ENCODE measurements at regions not wholly inside any gene's neighbourhood (a gene's known extent, or its start where the extent isn't known, plus 50 kb on each side); places are given as distances from the start of the nearest gene placed in this dataset.

GRCh38 chr6:159479146-159479545 lies 213.9 kb downstream of the SOD2 start:
- no peak for DNase-seq (ENCODE audit: low read depth)

DNA sequence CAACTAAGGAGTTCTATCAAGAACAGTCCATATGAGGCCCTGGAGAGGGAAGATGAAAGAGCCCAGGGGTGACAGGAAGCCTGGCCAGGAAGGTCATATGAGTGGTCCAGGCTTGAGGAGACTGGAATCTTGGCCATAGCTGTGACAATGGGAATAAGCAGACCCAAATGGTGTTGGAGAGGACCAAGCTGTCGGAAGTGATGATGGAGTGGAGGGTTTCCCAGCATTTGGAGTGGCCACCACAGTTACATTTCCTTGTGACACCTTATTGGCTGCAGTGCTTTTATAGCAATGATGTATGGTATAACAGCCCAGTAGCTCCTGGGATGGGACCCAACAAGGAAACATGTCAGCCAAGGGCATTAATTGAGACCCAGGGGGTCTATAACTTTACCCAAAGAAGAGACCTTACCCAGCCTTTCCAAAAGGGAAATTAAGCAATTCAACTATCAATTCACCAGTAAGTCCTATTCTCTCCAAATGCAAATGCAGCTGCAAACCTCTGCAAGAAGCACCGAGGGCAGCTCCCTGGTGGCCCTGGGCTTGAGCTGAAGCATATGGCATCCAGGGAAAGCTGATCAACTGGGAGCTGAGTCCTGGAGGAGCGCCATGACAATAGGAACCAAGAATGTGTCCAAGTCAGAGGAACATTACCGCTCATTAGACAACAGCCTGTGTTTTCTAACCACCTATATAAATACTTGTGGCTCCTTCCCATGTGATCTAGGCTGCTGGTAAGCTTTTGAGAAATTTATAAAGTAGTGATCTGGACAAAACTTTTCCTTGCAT lies 219.4 kb downstream of the SOD2 start:
- no peak for DNase-seq (ENCODE audit: low read depth)

GRCh38 chr6:159470397-159470796 lies 222.6 kb downstream of the SOD2 start:
- DNase-seq (ENCODE audit: low read depth): no peak

DNA sequence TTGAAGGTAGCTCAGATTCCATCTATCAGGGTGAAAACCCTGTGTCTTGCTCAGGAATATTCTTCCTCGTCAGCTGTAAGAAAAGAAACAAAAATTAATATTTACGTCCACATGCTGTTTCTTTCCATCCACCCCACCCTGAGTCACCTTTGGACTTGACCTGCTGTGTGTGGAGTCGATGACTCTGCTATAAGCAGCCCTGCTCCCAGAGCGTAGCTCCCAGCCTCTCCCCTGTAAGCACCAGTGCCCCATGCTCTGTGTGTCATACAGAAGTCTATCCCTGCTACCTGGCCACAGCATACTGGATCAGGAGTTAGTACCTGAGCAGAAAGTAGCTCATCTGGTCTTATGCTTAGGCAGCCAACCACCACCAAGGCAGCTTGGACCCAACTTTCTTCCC lies 223.6 kb downstream of the SOD2 start:
- no peak for DNase-seq (ENCODE audit: low read depth)

DNA sequence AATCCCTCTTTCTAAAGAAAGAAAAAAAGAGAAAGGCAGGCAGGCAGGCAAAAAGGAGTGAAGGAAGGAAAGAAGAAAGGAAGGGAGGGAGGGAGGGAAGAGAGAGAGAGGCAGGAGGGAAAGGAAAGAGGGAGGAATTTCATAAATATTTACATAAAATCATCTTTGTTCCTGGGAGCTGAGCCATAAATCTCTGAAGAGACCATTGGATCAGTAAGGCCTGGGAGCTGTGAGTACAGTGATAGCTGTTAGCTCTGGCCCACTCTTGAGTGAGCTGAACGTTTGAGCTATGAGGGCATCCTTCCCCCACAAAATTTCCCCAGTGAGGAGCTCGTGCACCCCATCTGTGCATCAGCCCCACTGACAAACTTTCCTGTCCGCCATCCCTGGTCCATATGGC lies 224.0 kb downstream of the SOD2 start:
- DNase-seq (ENCODE audit: low read depth): no peak

DNA sequence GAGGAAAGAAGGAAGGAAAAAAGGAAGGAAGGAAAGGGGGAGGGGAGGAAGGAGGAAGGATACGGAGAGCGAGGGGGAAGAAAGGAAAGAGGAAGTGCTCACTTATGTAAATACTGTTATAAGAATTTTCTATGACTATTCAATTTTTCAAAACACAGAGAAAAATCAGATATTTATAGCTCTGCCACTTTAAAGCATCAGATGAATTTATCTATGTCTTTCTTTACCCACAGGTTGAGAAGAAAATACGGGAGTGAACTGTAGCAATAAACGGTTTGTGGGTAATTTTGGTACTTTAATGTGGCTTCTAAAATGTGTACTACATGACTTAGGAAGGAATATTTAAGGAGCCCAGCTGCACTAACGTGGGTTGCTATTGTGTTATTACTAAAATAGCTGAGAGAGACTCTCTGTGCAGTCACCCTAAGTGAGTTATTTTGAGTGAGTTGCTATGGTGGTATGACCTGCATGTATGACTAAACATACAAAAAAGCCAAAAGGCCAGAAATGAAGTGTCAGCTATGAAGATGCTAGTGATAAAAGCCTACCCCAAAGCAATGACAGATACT lies 225.5 kb downstream of the SOD2 start:
- DNase-seq (ENCODE audit: low read depth): peak; percentile 74

GRCh38 chr6:159466926-159467325 lies 226.1 kb downstream of the SOD2 start:
- no peak for DNase-seq (ENCODE audit: low read depth)

DNA sequence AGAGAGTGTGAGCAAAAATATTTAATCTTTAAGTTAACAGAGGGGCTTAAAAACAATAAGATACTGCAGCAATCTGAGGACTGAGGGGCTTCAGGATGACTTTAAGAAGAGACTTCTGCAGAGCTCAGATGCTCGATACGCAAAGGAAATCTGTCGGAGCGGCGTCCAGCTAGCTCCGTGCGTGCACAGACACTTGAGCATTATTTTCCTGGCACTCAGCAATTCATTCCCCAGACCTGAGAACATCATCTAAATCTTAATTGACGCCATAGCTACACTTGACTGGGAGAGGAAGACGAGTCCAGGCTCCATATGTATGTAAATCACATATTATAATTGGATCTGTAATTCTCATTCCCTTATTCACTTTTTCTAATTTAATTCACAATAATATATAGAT lies 228.2 kb downstream of the SOD2 start:
- DNase-seq (ENCODE audit: low read depth): no peak

GRCh38 chr6:159463119-159463829 lies 229.8 kb downstream of the SOD2 start:
- DNase-seq (ENCODE audit: low read depth): peak; percentile 18

GRCh38 chr6:159462431-159462830 lies 230.6 kb downstream of the SOD2 start:
- no peak for DNase-seq (ENCODE audit: low read depth)

DNA sequence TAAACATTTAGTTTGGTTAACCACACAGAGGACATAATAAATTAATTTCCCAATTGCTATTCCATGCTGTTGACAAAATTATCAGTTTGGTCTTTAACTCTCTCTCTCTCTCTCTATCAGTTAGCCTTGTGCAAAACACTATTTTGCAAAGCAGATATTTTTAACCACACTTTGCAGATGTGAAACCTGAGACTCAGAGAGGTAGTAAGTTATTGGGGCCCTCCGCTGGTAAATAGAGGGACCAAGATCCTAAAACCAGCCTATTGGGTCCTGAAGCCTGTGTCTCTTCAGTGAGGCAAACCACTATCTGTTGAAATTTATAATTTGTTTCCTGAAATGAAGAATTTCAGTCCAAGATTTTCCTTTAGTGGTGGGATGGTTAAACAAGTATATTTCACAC lies 231.0 kb downstream of the SOD2 start:
- DNase-seq (ENCODE audit: low read depth): no peak

- peak; percentile 44 for DNase-seq (ENCODE audit: low read depth)
Measured at GRCh38 chr6:159461266-159461665, 231.8 kb downstream of the SOD2 start.

- no peak for DNase-seq (ENCODE audit: low read depth)
Measured at GRCh38 chr6:159460476-159460875, 232.6 kb downstream of the SOD2 start.

- DNase-seq (ENCODE audit: low read depth): no peak
Measured at GRCh38 chr6:159456349-159456748, 236.7 kb downstream of the SOD2 start.

DNA sequence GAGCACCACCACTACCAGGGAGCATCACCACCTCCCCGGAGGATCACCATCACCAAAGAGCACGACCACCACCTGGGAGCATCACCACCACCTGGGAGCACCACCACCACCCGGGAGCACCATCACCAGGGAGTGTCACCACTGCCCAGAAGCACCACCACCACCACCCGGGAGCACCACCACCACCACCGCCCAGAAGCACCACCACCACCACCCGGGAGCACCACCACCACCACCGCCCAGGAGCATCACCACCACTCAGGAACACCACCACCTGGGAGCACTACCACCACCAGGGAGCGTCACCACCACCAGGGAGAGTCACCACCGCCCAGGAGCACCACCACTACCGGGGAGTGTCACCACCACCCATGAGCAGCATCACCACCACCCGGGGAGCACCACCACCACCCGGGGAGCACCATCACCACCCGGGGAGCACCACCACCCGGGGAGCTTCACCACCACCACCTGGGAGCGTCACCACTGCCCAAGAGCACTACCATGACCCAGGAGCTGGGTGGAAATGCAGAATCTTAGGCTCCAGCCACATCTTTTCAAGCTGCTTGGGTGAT lies 237.3 kb downstream of the SOD2 start:
- DNase-seq (ENCODE audit: low read depth): no peak

GRCh38 chr6:159450815-159451465 lies 242.1 kb downstream of the SOD2 start:
- peak; percentile 45 for DNase-seq (ENCODE audit: low read depth)

DNA sequence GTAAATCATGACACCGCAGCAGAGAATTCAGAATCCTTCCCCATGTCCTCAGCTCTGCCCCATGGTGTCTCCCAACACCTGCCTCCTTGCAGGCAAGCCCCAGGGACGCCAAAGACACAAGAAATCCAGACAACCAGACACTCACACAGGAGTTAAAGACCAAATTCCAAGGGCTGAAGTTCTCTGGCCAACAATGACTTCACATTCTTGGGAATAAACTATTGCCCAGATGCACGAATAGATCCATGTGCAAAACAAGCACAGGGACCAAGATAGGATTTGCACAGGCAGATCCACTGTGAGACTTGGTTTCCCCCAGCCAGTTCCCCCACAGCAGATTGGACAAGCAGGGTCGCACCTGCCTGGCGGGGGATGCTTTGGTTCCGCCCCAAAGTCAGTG lies 246.7 kb downstream of the SOD2 start:
- no peak for DNase-seq (ENCODE audit: low read depth)

- peak; percentile 7 for DNase-seq (ENCODE audit: low read depth)
Measured at GRCh38 chr6:159445351-159445750, 247.7 kb downstream of the SOD2 start.

- no peak for DNase-seq (ENCODE audit: low read depth)
Measured at GRCh38 chr6:159444056-159444760, 248.8 kb downstream of the SOD2 start.

DNA sequence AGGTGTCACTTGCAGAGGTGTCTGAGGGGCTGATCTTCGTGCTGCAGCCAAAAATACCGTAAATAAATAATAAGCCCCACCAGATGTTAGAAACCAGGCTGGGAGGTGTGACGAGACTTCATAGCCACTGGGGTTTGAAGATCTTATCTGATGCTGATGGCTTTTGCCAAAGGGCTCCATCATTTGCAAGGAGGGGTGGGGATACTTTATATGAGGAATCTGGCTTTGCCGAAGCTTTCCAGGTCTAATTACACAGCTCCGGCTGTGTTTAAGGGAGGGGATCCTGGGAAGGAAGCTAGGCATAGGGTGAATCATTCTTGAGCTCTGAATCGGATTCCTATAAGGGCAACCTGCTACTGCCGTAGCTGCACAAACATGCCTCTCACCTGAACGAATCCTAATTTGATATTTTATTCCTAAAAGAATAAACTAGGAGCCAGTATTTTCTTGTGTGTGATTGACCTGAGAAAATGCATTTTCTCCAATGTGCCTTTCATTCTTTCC lies 249.6 kb downstream of the SOD2 start:
- DNase-seq (ENCODE audit: low read depth): no peak

DNA sequence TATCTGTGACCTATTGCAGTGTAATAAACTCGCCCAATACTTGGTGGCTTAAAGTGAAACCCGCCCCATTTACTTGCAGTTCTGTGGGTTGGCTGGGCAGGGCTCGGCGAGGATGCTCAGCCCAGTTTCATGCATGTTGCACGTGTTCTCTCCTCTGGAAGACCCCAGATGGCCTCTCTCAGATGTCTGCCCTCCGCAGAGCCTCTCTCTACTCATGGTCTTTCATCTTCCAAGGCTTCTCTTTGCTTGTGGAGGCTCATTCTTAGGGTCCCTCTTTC lies 251.4 kb downstream of the SOD2 start:
- DNase-seq (ENCODE audit: low read depth): no peak

Measured in EH (cell line).